ENCODE measurements at regions not wholly inside any gene's neighbourhood (a gene's known extent, or its start where the extent isn't known, plus 50 kb on each side); places are given as distances from the start of the nearest gene placed in this dataset.

GRCh38 chr2:215615067-215615802 is 179.4 kb upstream of the FN1 start:
- no peak for DNase-seq

- DNase-seq = peak; percentile 10
Measured at GRCh38 chr2:215614296-215614695, 178.4 kb upstream of the FN1 start.

- no peak for DNase-seq
Measured at GRCh38 chr2:215613888-215614287, 178.0 kb upstream of the FN1 start.

GRCh38 chr2:215613280-215613679 is 177.4 kb upstream of the FN1 start:
- no peak for DNase-seq

- DNase-seq = no peak
Measured at GRCh38 chr2:215612786-215613185, 176.9 kb upstream of the FN1 start.

GRCh38 chr2:215611609-215612386 is 175.9 kb upstream of the FN1 start:
- no peak for DNase-seq

- no peak for DNase-seq
Measured at GRCh38 chr2:215609089-215610032, 173.5 kb upstream of the FN1 start.

GRCh38 chr2:215607766-215608165 is 171.9 kb upstream of the FN1 start:
- DNase-seq = no peak

- DNase-seq = no peak
Measured at GRCh38 chr2:215606219-215606618, 170.4 kb upstream of the FN1 start.

GRCh38 chr2:215605214-215605613 is 169.3 kb upstream of the FN1 start:
- DNase-seq = no peak

- no peak for DNase-seq
Measured at GRCh38 chr2:215604606-215605005, 168.7 kb upstream of the FN1 start.

- DNase-seq = no peak
Measured at GRCh38 chr2:215603440-215603839, 167.6 kb upstream of the FN1 start.

- DNase-seq = no peak
Measured at GRCh38 chr2:215602997-215603396, 167.1 kb upstream of the FN1 start.

- no peak for DNase-seq
Measured at GRCh38 chr2:215601990-215602721, 166.3 kb upstream of the FN1 start.

- DNase-seq = no peak
Measured at GRCh38 chr2:215601526-215601925, 165.7 kb upstream of the FN1 start.

- no peak for DNase-seq
Measured at GRCh38 chr2:215598376-215598975, 162.6 kb upstream of the FN1 start.

- DNase-seq = no peak
Measured at GRCh38 chr2:215597577-215597976, 161.7 kb upstream of the FN1 start.

GRCh38 chr2:215594766-215595165 is 158.9 kb upstream of the FN1 start:
- DNase-seq = no peak

GRCh38 chr2:215590010-215590745 is 154.3 kb upstream of the FN1 start:
- DNase-seq = no peak

GRCh38 chr2:215583881-215584280 is 148.0 kb upstream of the FN1 start:
- no peak for DNase-seq

- DNase-seq = no peak
Measured at GRCh38 chr2:215579809-215580208, 143.9 kb upstream of the FN1 start.

All from COR-L47 (cell line).